GM21825 (cell line): ENCODE measurements at regions not wholly inside any gene's neighbourhood (a gene's known extent, or its start where the extent isn't known, plus 50 kb on each side); places are given as distances from the start of the nearest gene placed in this dataset.
"Not testable (repeated sequence)": the region's sequence is repeated elsewhere in the genome, so short reads cannot be mapped to it uniquely, and the experiment has no call there.

Experiments
- ATAC-seq: cut with Tn5 transposase; IDR thresholded peaks from one replicate; pipeline ENCODE4 v1.9.1; 2021; ENCODE audit warnings: mild to moderate bottlenecking, moderate library complexity; ENCODE audit not compliant: unreplicated experiment

DNA sequence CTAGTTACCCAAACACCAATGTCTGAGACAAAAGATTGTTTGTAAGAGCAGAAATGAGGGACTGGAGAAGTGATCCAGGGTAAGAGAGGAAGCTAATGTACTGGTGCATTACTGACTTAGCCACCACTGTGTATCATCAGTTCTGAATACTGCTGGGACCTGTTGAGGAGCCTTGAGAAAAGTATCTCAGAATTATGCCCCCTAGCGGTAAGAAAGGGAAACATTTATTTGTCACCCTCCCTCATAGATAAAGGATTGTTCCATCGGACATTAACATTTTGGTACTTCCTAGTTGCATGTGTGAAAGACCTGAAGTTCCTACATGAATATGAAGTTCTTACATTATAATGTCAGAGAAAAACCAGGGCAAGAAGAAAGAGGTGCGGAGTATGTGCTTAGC, 612.5 kb downstream of the FSCB start:
- no peak for ATAC-seq

- no peak for ATAC-seq
Measured at GRCh38 chr14:43887523-43887922, 619.6 kb downstream of the FSCB start.

- no peak for ATAC-seq
Measured at GRCh38 chr14:43877351-43877960, 629.6 kb downstream of the FSCB start.

DNA sequence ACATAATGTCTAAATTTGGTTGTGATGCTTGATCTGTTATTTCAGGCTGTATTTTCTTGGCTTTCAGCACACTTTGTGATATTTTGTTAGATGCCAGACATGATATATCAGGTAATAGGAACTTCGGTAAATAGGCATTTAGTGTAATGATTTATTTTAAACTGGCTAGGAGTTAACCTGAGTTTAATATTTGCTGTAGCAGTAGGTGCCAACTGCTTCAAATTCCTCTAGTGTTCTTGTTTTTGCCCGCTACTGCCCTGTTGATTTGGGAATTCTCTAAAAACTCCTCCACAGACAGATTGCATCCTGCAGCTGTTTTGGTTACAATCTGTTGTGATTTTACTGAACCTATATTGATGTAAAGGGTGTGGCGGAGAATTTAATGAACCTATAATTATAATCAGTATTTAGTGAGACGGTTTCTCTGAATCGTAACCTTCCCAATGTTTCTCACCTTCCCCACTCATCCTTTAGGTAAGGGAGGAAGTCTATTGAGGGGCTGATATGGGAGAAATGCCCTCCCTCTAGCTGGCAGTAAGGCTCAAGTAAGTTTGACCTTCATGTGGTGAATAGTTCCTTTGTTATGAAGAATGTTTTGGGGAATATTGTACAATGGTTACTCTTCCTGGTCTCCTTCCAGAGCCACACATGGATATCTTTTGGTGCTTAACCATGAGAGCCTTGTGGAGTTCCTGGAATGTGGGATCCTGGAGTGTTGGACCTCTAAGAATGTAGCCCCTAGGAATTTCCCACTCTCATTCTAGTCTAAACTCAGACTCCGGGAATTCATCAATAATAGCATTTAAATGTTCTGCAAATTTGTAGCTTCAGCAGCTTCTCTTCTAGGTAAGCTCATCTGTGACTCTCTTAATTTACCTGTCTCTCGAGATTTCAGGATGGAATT, 634.1 kb downstream of the FSCB start:
- no peak for ATAC-seq

DNA sequence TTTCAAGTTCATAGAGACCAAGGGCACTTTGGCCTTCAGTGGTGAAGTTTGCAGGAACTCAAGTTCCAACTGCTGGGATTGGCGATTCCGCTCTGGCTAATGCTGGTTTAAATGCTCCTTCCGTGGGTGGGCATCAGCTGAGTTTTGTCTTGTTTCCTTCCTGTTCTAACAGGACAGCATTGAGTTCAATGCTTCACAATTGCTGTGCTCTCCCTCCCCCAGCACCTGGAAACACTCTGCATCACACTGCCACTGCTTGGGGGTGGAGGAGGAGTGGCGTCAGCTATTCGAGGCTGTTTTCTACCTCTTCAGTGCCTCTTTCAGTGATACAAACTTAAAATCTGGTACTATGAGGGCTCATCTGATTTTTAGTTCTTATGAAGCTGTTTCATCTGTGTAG, 634.9 kb downstream of the FSCB start:
- no peak for ATAC-seq

DNA sequence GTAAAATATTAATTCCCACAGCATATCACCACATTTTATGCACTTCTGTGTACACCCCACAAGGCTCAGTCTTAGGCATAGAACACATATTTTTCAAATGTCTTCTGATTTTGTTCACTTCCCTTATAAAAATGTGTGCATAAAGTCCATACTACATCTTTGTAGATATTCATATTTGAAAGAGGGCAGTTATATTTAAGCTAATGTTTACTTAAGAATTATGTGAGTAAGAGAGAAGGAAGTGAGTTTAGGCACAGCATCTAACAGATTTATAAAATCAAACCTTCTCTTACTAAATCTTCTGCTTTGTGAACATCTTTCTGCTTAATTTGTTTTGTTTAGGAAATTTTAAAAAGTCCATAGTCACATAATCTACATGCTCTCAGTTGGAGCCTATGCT, 648.1 kb downstream of the FSCB start:
- no peak for ATAC-seq

GRCh38 chr14:43855556-43855955, 651.5 kb downstream of the FSCB start:
- ATAC-seq: no peak

DNA sequence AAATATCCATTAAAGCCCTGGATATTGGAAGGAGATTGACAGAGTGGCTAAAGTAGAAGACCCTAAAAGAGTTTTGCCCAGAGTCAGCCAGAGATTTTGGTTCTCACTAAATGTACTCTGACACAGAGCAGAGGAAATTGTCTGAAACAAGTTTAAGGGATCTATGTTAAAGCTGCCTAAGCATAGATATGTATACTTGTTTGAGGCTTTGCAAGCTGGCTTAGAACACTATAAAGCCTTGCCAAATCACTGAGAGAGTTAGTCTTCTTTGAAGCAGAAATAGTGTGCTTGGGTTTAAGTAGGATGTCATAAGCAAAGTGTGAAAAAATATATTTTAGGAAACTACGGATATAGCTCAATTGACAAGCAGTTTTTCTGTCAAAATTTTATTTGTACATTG, 653.5 kb downstream of the FSCB start:
- no peak for ATAC-seq

- no peak for ATAC-seq
Measured at GRCh38 chr14:43803076-43803689, 703.9 kb downstream of the FSCB start.

DNA sequence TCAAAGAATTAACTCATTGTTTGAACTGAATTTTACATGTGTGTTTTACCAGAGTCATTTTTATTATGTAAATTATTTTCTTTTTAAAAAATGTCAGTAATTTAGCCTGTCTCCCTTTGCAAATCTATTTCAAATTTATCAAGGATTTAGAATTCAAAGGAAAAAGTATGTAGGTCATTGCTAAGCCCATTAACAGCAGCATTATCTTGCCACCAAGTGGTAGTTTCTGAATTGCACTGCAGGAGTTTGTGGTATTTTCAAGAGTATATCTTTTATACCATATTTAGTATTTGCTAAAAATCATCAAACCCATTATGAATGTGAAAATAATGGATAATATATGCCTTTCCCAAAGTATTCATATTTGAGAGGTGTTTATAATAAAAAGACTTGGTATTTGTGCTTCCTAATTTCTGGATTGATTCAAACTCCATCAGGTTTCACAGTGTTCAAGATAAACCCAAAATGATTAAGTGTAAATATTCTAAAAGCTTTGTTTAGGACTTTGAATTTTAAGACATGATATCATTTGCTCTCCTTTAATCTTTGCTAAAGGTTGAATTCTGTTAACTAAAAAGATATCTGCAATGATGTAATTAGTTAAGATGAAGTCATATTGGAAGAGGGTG, 711.4 kb downstream of the FSCB start:
- no peak for ATAC-seq

- ATAC-seq: no peak
Measured at GRCh38 chr14:43793579-43793978, 713.5 kb downstream of the FSCB start.

GRCh38 chr14:43792980-43793379, 714.1 kb downstream of the FSCB start:
- ATAC-seq: no peak

DNA sequence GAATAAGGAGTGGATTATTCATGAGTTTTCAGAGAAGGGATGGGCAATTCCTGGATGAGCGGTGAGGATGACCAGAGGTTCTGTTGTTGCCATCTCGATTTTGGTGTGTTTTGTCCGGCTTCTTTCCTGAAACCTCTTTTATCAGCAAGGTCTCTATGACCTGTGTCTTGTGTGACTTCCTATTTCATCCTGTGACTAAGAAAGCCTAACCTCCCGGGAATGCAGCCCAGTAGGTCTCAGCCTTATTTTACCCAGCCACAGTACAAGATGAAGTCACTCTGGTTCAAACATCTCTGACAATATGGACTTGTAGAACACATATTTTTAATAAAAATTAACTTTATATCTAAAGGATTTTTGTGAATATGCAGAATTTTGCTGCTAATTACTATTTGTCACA, 716.4 kb downstream of the FSCB start:
- no peak for ATAC-seq

DNA sequence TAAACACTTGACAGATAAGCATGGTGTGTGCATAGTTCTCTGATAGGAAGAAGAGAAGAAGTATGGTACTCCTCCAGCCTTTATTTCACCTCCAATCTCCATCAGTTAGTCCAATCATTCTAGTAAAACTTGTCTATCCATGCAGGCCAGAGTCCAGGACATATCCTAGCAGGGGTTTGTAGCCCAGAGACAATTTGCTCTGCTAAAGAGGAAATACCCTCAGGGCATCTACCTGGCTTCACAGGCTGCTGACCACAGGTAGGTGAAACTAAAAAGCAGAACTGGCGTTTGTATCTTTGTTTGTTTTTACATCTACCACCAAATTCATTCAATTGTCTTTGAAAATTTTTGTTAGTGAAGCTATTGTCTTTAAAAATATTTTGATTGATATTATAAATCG, 717.6 kb downstream of the FSCB start:
- no peak for ATAC-seq

GRCh38 chr14:43786066-43786762, 720.9 kb downstream of the FSCB start:
- no peak for ATAC-seq

DNA sequence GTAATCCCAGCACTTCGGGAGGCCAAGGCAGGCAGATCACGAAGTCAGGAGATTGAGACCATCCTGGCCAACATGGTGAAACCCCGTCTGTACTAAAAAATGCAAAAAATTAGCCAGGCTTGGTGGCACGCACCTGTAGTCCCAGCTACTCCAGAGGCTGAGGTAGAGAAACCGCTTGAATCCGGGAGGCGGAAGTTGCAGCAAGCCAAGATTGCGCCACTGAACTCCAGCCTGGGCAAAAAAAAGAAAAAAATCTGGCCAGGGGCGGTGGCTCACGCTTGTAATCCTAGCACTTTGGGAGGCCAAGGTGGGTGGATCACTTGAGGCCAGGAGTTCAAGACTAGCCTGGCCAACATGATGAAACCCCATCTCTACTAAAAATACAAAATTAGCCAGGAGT, 722.7 kb downstream of the FSCB start:
- ATAC-seq: not testable (repeated sequence)

GRCh38 chr14:43778937-43779639, 728.0 kb downstream of the FSCB start:
- ATAC-seq: no peak

DNA sequence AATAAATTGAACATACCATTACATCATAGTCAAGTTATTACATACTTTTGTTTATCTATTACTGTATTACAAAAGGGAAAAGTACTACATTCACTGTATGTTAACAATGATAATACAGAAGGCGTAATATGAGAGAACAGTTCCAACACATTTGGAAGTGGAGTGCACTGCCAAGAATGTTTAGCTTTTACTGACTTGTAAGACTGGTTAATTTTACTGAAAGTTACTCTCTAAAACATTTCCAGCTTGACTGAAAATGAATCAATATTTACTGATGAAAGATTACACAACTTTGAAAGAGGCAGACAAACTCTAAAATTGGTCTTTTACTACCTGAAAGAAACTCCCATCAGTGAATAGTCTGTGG, 728.5 kb downstream of the FSCB start:
- no peak for ATAC-seq

DNA sequence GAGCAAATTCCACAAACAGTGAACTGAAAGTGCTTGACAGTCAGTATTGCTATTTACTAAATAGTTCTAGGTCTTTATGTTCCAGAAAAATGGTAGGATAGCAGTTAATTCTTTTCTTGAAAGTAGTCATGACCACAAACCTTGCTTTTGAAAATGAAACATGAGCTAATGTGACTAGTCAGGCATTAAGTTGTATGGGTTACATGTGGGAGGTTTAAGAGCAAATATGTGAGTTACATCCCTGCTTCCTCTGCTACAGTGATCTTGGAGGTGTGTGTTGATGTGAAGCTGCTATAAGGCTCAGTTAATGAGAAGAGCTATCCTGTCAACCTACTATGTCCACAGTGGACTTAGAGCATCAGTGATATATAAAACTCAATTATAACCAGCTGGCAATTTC, 741.6 kb downstream of the FSCB start:
- no peak for ATAC-seq

GRCh38 chr14:43764433-43764832, 742.6 kb downstream of the FSCB start:
- no peak for ATAC-seq
